ENCODE measurements at regions not wholly inside any gene's neighbourhood (a gene's known extent, or its start where the extent isn't known, plus 50 kb on each side); places are given as distances from the start of the nearest gene placed in this dataset.

- TF ChIP-seq CTCF (IDR thresholded peaks at IDR 0.05 in 4 of 5, conservative IDR thresholded peaks at IDR 0.05 in 1 of 5) (no peak), POLR2A (IDR thresholded peaks at IDR 0.05) (no peak)
These were observed 829.0 kb downstream of the TNS3 start for GRCh38 chr7:46752881-46753366.
